ENCODE measurements at regions not wholly inside any gene's neighbourhood (a gene's known extent, or its start where the extent isn't known, plus 50 kb on each side); places are given as distances from the start of the nearest gene placed in this dataset.

DNA sequence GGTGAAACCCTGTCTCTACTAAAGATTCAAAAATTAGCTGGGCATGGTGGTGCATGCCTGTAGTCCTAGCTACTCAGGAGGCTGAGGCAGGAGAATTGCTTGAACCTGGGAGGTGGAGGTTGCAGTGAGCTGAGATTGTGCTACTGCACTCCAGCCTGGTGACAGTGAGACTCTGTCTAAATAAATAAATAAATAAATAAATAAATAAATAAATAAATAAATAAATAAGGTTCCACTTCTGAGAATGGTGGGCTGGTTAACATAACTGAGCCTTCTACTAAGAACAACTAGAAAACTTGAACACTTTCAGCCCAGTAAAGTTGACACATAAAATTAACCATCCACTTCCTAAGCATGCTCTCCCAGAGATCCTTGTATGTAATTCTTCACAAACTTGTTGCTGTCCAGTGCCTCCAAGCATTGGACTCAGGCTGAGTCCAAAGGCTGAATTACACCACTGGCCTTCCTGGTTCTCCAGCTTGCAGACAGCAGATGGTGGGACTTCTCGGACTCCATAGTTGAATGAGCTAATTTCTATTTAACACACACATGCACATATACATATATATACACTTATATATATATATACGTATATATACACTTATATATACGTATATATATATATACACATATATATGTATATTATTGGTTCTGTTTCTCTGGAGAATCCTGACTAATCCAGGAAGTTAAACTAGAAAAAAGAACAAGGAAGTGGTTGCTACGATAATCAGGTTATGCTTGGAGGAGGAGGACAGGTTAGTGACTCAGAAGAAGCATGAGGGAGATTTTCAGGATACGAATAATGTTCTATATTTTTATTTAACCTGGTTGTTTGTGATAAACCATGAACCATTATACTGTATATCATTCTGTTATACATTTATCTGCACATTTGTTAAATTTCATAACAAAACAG is 348.8 kb downstream of the METTL4 start:
- TF ChIP-seq, protein P1, sequence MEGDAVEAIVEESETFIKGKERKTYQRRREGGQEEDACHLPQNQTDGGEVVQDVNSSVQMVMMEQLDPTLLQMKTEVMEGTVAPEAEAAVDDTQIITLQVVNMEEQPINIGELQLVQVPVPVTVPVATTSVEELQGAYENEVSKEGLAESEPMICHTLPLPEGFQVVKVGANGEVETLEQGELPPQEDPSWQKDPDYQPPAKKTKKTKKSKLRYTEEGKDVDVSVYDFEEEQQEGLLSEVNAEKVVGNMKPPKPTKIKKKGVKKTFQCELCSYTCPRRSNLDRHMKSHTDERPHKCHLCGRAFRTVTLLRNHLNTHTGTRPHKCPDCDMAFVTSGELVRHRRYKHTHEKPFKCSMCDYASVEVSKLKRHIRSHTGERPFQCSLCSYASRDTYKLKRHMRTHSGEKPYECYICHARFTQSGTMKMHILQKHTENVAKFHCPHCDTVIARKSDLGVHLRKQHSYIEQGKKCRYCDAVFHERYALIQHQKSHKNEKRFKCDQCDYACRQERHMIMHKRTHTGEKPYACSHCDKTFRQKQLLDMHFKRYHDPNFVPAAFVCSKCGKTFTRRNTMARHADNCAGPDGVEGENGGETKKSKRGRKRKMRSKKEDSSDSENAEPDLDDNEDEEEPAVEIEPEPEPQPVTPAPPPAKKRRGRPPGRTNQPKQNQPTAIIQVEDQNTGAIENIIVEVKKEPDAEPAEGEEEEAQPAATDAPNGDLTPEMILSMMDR (IDR thresholded peaks at IDR 0.05), result no peak

DNA sequence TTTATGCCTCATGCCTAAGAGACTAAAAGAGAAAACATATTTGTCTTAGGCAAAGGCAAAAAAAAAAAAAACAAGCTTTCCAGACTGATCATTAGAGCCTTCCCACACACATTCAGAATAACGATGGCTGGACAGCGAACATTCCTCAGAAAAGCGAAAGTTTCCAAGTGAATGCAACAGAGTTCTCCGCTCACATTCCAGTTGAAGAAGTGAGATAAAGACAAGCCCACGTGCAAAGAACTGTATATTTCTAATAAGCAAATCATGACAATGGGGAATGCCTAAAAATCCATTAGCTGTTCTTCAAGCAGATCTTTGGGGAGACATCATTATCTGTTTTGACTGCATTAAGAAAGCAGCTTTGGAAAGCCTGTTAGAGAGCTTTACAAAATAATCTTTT is 347.9 kb downstream of the METTL4 start:
- TF ChIP-seq, protein P1 (IDR thresholded peaks at IDR 0.05), result no peak

DNA sequence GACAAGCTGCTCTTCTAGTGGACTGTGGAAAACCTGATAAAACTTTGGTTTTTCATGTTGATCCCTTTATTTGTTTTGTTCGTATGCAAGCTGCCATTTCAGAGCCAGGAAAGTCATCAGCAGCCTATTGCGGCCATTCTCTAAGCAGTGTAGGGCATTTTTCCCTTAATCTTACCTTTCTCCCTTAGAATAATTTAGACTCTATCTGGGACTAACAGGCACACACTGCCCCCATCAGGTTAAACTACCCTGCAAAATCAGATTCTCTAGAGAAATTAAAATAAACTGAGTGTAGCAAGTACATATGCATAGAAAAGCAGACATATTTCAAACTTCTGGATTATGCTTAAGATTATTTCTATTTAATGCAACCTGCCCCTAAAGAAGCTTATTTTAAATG is 347.5 kb downstream of the METTL4 start:
- TF ChIP-seq, protein P1 (IDR thresholded peaks at IDR 0.05), result peak; percentile 64

DNA sequence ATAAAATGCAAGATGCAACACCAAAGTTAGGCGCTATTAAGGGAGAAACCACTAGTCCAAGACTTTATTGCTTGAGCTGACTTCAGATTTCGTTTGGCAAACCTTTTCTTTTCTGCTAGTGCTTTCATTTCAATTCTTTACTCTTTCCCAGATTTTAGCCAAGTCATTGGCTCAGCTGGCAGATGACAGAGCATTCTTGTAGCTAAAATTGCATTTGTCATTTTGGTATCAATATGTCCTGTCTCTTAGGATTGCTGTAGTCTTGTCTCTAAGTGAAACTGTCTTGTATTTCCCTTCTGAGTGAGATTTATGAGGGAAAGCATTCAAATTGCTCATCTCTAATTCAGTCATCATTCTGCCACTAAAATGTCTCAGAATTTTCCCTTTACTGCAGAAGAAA is 335.1 kb downstream of the METTL4 start:
- TF ChIP-seq, protein P1 (IDR thresholded peaks at IDR 0.05), result no peak

DNA sequence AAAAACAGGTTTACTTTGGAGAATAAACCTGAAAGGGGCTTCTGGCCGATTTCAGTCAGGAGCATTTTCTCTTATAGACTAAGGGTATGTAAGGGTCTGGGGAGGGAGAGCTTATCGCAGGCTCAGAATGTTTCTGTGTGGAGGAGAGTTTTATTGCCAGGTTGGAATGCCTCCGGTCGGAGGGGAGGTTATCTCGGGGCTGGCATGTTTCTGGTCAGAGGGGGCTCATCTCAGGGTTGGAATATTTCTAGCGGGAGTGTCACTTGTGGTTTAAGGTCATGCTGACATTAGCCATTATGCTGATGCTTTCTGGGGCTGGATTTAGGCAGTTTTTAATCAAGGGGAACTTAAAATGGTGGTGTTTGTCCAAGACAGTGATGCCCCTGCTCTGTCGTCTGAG is 333.6 kb downstream of the METTL4 start:
- TF ChIP-seq, protein P1 (IDR thresholded peaks at IDR 0.05), result no peak

DNA sequence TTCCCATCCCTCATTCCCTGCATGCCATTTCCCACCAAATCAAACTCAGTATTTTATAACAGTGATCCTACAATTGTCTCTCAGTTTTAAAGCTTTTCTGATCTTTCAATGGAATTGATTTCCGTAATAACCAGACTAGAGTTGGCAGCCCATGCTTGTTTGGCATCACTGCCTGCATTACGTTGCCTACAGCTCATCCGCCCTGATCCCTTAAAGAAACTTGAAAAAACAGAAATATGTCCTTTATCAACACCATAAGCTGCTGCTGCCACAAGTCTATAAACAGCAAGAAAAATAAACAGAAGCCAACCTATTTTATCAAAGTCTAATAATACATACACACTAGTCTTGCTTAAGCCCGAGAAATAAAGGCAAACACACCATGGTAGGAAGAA is 331.0 kb downstream of the METTL4 start:
- TF ChIP-seq, protein P1 (IDR thresholded peaks at IDR 0.05), result no peak

DNA sequence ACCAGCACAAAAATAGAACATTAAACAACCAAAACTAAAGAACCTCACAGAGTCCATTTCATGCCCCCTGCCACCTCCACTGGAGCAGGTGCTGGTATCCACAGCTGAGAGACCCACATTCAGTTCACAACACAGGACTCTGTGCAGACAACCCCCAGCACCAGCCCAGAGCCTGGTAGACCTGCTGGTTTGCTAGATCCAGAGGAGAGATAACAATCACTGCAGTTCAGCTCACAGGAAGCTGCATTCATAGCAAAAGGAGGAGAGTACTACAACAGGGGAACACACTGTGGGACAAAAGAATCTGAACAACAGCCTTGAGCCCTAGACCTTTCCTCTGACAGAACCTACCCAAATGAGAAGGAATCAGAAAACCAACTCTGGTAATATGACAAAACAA is 326.7 kb downstream of the METTL4 start:
- TF ChIP-seq, protein P1 (IDR thresholded peaks at IDR 0.05), result no peak

Data from LNCAP (cell line).